ENCODE measurements at regions not wholly inside any gene's neighbourhood (a gene's known extent, or its start where the extent isn't known, plus 50 kb on each side); places are given as distances from the start of the nearest gene placed in this dataset.
"Not testable (repeated sequence)": the region's sequence is repeated elsewhere in the genome, so short reads cannot be mapped to it uniquely, and the experiment has no call there.

- not testable (repeated sequence) for H3K36me3 ChIP-seq (ENCODE audit: insufficient read depth); H3K4me1 ChIP-seq (ENCODE audit: insufficient read depth); H3K27me3 Mint-ChIP-seq (ENCODE audit: insufficient read depth, low read depth, poor library complexity); H3K27me3 ChIP-seq (ENCODE audit: insufficient read depth); H3K4me3 ChIP-seq; H3K4me1 Mint-ChIP-seq; H3K27ac ChIP-seq (ENCODE audit: low read depth); DNase-seq (ENCODE audit: low spot score); H3K4me2 ChIP-seq; H3K9me2 ChIP-seq (ENCODE audit: insufficient read depth); H3K79me2 ChIP-seq (replicated peaks; ENCODE audit: insufficient read depth); H3K9me3 Mint-ChIP-seq; H3F3A ChIP-seq (replicated peaks; ENCODE audit: low read depth); H2AFZ ChIP-seq; ATAC-seq; H3K4me3 Mint-ChIP-seq; H4K20me1 ChIP-seq (replicated peaks; ENCODE audit: insufficient read depth); H3K36me3 Mint-ChIP-seq (ENCODE audit: low read depth); H3K27ac Mint-ChIP-seq
Measured at GRCh38 chr6:127406722-127407121, 52.5 kb downstream of the KIAA0408 start.

GRCh38 chr6:127406122-127406521, 53.1 kb downstream of the KIAA0408 start:
- Histone ChIP-seq H3K36me3 (ENCODE audit: insufficient read depth) (no peaks in the 10 kb centered on the region), H3F3A (replicated peaks; ENCODE audit: low read depth) (no peaks in the 10 kb centered on the region), H3K4me3 (no peak overlapping the region), H3K27ac (ENCODE audit: low read depth) (no peak overlapping the region), H3K27me3 (ENCODE audit: insufficient read depth) (no peaks in the 10 kb centered on the region), H3K4me2 (no peak overlapping the region), H3K4me1 (ENCODE audit: insufficient read depth) (no peaks in the 10 kb centered on the region), H3K79me2 (replicated peaks; ENCODE audit: insufficient read depth) (no peaks in the 10 kb centered on the region), H4K20me1 (replicated peaks; ENCODE audit: insufficient read depth) (no peaks in the 10 kb centered on the region), H2AFZ (no peak overlapping the region), H3K9me2 (ENCODE audit: insufficient read depth) (no peaks in the 10 kb centered on the region; the same call in 1 of the 2 replicates)
- no peak for DNase-seq (ENCODE audit: low spot score)
- Mint-ChIP-seq H3K36me3 (ENCODE audit: low read depth) (no peaks in the 10 kb centered on the region), H3K27ac (no peak overlapping the region), H3K4me3 (no peak overlapping the region), H3K9me3 (peaks cover 4% of the 10 kb centered on the region; the same call in 1 of the 3 replicates), H3K4me1 (no peaks in the 10 kb centered on the region), H3K27me3 (ENCODE audit: insufficient read depth, low read depth, poor library complexity) (peaks cover 2% of the 10 kb centered on the region)
- ATAC-seq: no peak
- no peak for TF ChIP-seq STAT1 (IDR thresholded peaks at IDR 0.05; ENCODE audit: unreplicated experiment)
- no peak for TF ChIP-seq ZNF462 (CRISPR knock-in tag; IDR thresholded peaks at IDR 0.05)
- TF ChIP-seq REST (IDR thresholded peaks at IDR 0.05; ENCODE audit: unreplicated experiment): no peak
- no peak for TF ChIP-seq ZNF114 (CRISPR knock-in tag; IDR thresholded peaks at IDR 0.05)
- no peak for TF ChIP-seq EZH2 (IDR thresholded peaks at IDR 0.05; ENCODE audit: low read depth, unreplicated experiment)
- no peak for TF ChIP-seq NANOG (IDR thresholded peaks at IDR 0.05; ENCODE audit: borderline replicate concordance)
- no peak for TF ChIP-seq EZH2phosphoT487 (IDR thresholded peaks at IDR 0.05; ENCODE audit: unreplicated experiment)
- TF ChIP-seq JUNB (IDR thresholded peaks at IDR 0.05; ENCODE audit: unreplicated experiment): no peak
- TF ChIP-seq CTCF (conservative IDR thresholded peaks at IDR 0.05; ENCODE audit: low read depth in 2 of 2): no peak
- no peak for TF ChIP-seq POLR2AphosphoS5 (IDR thresholded peaks at IDR 0.05; ENCODE audit: low read depth)
- TF ChIP-seq ETS1 (IDR thresholded peaks at IDR 0.05): no peak
